Testis (tissue), 2 donors: ENCODE measurements at regions not wholly inside any gene's neighbourhood (a gene's known extent, or its start where the extent isn't known, plus 50 kb on each side); places are given as distances from the start of the nearest gene placed in this dataset.

Experiments
- POLR2A ChIP-seq: fragments of 450-650 bp; IDR thresholded peaks from one replicate; pipeline ENCODE4 v1.6.1; 2017; ENCODE audit warnings: antibody characterized with exemption, mild to moderate bottlenecking, moderate library complexity
- TF ChIP-seq, protein P1 (sequence below), 3 experiments: fragments of 450-650 bp in 2 of 3; fragments of 200-600 bp in 1 of 3; sonication (generic) in 1 of 3; IDR thresholded peaks; one replicate each; pipeline ENCODE4 v1.5.1; 2016 to 2019; ENCODE audit warnings: antibody characterized with exemption in 3 of 3, mild to moderate bottlenecking in 2 of 3, moderate library complexity in 1 of 3

DNA sequence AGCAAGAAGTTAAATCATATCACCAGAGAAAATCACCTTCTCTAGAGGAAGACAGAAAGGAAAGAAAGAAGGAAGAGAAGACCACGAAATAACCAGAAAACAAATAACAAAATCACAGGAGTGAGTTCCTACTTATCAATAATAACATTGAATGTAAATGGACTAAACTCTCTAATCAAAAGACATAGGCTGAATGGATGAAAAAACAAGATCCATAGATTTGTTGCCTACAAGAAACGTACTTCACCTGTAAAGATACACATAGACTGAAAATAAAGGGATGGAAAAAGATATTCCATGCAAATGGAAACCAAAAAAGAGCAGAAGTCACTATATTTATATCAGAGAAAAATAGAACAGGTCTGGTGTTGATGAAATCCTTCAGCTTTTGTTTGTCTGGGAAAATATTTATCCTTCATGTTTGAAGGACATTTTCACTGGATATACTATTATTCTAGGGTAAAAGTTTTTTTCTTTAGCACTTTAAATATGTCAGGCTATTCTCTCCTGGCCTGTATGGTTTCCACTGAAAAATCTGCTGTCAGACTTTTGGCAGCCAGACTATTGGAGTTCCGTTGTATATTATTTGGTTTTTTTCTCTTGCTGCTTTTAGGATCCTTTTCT lies 202.5 kb upstream of the DUSP10 start:
- TF ChIP-seq, protein P1, sequence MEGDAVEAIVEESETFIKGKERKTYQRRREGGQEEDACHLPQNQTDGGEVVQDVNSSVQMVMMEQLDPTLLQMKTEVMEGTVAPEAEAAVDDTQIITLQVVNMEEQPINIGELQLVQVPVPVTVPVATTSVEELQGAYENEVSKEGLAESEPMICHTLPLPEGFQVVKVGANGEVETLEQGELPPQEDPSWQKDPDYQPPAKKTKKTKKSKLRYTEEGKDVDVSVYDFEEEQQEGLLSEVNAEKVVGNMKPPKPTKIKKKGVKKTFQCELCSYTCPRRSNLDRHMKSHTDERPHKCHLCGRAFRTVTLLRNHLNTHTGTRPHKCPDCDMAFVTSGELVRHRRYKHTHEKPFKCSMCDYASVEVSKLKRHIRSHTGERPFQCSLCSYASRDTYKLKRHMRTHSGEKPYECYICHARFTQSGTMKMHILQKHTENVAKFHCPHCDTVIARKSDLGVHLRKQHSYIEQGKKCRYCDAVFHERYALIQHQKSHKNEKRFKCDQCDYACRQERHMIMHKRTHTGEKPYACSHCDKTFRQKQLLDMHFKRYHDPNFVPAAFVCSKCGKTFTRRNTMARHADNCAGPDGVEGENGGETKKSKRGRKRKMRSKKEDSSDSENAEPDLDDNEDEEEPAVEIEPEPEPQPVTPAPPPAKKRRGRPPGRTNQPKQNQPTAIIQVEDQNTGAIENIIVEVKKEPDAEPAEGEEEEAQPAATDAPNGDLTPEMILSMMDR (IDR thresholded peaks at IDR 0.05): no peak
- no peak for TF ChIP-seq POLR2A
